ENCODE measurements at regions not wholly inside any gene's neighbourhood (a gene's known extent, or its start where the extent isn't known, plus 50 kb on each side); places are given as distances from the start of the nearest gene placed in this dataset.

DNA sequence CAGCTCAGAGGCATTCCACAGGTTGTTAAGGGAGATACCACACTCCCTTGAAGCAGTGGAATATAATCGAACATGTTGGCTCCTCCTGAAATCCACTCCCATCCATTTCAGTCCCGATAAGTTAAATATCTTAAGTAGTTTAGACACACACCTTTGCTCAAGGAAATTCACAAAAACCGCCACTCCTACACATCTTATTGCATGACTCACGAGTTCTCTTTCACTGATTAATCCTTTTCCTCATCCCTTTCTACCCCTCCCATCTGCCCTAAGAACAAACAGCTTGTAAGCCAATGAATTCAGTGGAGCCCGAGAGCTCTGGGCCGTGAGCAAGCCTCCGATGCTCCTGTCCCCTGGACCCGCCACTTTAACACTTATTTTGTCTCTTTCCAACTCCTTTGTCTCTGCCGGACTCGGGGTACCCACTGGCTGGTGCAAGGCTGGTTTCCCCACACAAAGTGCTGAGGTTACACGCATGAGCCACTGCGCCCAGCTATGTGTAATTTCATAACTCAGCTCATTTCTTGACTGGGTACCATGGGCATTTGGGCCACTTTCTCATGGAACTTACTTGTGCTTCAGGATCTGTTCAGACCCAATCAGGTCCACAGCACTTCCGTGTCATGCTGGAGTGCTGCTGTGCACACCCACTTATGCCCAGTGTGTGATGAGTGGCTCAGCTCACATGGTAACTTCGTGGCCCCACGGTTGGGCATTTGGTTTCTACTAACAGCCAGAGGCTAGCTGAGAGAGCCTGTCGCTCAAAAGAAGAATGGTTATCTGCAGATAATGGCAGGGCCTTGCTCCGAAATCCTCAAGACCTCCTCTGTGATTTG lies 171.8 kb upstream of the ALG10B start:
- Mint-ChIP-seq H3K4me1 (ENCODE audit: unreplicated experiment) (no peaks in the 10 kb centered on the region), H3K27me3 (no peaks in the 10 kb centered on the region), H3K9me3 (peaks cover 10% of the 10 kb centered on the region), H3K36me3 (no peaks in the 10 kb centered on the region), H3K4me3 (no peak overlapping the region), H3K27ac (no peak overlapping the region)
- DNase-seq (ENCODE audit: extremely low spot score, unreplicated experiment), result no peak
- TF ChIP-seq, protein P1, sequence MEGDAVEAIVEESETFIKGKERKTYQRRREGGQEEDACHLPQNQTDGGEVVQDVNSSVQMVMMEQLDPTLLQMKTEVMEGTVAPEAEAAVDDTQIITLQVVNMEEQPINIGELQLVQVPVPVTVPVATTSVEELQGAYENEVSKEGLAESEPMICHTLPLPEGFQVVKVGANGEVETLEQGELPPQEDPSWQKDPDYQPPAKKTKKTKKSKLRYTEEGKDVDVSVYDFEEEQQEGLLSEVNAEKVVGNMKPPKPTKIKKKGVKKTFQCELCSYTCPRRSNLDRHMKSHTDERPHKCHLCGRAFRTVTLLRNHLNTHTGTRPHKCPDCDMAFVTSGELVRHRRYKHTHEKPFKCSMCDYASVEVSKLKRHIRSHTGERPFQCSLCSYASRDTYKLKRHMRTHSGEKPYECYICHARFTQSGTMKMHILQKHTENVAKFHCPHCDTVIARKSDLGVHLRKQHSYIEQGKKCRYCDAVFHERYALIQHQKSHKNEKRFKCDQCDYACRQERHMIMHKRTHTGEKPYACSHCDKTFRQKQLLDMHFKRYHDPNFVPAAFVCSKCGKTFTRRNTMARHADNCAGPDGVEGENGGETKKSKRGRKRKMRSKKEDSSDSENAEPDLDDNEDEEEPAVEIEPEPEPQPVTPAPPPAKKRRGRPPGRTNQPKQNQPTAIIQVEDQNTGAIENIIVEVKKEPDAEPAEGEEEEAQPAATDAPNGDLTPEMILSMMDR (conservative IDR thresholded peaks at IDR 0.05), result no peak

DNA sequence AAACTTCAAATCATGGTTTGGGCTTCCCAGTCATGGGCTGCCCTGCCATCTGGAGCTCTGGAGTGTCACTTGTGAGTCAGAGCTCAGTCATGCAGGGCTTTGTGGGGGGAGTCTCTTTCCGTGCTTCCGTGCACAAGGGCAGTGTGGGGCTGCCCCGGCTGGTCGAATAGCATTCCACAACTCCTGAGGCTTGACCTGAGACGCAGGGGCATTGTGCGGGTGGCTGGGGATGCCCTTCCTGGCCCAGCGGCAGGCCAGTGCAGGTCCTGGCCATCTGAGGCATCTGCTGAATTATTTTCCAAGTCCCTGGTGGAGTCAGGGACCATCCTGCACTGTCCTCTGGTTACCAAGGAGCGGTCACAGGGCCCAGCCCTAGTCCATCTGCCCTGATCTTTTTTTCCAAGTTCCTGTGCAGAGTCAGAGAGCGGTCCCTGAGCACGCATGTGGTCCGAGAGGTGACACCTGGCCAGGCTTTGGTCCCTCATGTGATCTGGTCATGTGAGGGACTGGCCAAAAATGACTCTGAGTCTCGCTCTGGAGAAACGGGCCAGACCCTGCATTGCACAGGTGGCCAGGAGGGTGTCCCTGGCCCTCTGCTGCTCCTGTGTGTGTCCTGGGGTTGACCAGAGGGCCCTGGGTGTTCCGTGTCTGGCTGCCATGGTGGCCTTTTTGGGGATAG lies 167.0 kb upstream of the ALG10B start:
- H3K4me1 Mint-ChIP-seq (ENCODE audit: unreplicated experiment), result no peaks in the 10 kb centered on the region
- no peaks in the 10 kb centered on the region for H3K36me3 Mint-ChIP-seq
- no peaks in the 10 kb centered on the region for H3K27me3 Mint-ChIP-seq
- TF ChIP-seq, protein P1 (conservative IDR thresholded peaks at IDR 0.05), result no peak
- no peak overlapping the region for H3K4me3 Mint-ChIP-seq
- DNase-seq (ENCODE audit: extremely low spot score, unreplicated experiment), result no peak
- H3K9me3 Mint-ChIP-seq, result peaks cover 14% of the 10 kb centered on the region
- no peak overlapping the region for H3K27ac Mint-ChIP-seq

DNA sequence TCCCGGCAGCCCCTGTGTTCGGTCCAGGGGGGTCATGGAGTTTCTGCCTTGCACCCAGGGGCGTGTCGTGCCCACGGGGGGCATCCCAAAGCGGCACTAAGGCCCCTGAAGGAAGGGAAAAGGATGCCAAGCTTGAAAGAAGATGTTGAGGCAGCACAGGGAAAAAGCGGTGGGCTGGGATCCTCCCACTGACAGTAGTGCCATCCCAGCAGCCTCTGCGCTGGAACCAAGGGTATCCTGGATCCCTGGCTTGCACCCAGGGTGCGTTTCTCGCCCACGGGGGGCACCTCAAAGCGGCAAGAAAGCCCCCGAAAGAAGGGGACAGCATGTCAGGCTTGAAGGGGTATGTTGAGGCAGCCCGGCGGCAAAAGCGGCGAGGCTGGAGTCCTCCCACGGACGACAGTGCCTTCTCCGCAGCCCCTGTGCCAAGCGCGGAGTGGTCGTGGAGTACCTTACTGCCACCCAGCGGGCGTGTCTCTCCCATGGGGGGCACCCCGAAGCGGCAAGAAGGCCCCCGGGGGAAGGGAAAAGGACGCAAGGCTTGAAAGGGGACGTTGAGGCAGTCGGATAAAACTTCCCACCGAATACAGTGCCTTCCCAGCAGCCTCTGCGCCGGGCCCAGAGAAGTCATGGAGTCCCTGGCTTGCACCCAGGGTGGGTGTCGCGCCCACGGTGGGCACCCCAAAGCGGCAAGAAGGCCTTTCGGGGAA lies 164.4 kb upstream of the ALG10B start:
- TF ChIP-seq, protein P1 (conservative IDR thresholded peaks at IDR 0.05), result no peak
- no peaks in the 10 kb centered on the region for H3K36me3 Mint-ChIP-seq
- peaks cover 14% of the 10 kb centered on the region for H3K9me3 Mint-ChIP-seq
- no peak for DNase-seq (ENCODE audit: extremely low spot score, unreplicated experiment)
- H3K4me3 Mint-ChIP-seq, result no peak overlapping the region
- no peak overlapping the region for H3K27ac Mint-ChIP-seq
- H3K4me1 Mint-ChIP-seq (ENCODE audit: unreplicated experiment), result no peaks in the 10 kb centered on the region
- H3K27me3 Mint-ChIP-seq, result no peaks in the 10 kb centered on the region

DNA sequence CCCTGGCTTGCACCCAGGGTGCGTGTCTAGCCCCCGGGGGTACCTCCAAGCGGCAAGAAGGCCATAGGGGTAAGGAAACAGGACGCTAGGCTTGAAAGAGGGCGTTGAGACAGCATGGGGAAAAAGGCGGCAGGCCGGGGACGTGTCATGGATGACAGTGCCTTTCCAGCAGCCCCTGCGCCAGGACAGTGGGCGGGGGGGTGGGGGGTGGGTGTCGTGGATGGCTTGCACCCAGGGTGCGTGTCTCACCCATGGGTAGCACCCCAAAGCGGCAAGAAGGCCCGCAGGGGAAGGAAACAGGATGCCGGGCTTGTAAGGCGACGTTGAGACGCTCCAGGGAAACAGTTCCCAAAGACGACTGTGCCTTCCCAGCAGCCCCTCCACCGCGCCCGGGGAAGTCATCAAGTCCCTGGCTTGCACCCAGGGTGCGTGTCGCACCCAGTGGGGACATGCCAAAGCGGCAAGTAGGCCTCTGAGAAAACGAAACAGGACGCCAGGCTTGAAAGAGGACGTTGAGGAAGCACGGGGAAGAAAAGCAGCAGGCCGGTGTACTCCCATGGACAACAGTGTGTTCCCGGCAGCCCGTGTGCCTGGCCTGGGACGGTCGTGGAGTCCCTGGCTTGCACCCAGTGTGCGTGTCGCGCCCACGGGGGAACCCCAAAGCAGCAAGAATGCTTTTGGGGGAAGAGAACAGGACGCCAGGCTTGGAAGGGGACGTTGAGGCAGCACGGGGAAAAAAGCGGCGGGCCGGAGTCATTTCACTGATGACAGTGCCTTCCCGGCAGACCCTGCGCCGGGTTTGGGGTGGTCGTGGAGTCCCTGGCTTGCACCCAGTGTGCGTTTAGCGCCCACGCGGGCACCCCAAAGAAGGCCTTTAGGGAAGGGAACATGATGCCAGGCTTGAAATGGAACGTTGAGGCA lies 163.5 kb upstream of the ALG10B start:
- Mint-ChIP-seq H3K4me1 (ENCODE audit: unreplicated experiment) (no peaks in the 10 kb centered on the region), H3K9me3 (peaks cover 14% of the 10 kb centered on the region), H3K36me3 (no peaks in the 10 kb centered on the region), H3K27ac (no peak overlapping the region), H3K27me3 (no peaks in the 10 kb centered on the region), H3K4me3 (no peak overlapping the region)
- no peak for DNase-seq (ENCODE audit: extremely low spot score, unreplicated experiment)
- TF ChIP-seq, protein P1 (conservative IDR thresholded peaks at IDR 0.05), result no peak

DNA sequence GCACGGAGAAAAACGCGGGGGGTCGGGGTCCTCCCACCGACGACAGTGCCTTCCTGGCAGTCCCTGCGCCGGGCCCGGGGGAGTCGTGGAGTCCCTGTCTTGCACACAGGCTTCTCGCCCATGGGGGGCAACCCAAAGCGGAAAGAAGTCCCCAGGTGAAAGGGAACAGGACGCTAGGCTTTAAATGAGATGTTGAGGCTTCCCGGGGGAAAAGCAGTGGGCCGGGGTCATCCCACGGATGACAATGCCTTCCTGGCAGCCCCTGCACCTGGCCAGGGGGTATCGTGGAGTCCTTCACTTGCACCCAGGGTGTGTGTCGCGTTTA lies 162.9 kb upstream of the ALG10B start:
- peaks cover 9% of the 10 kb centered on the region for H3K9me3 Mint-ChIP-seq
- TF ChIP-seq, protein P1 (conservative IDR thresholded peaks at IDR 0.05), result no peak

More for the DNA sequence above, 162.9 kb upstream of the ALG10B start:
- Mint-ChIP-seq H3K27ac (no peak overlapping the region), H3K4me3 (no peak overlapping the region), H3K27me3 (no peaks in the 10 kb centered on the region), H3K36me3 (no peaks in the 10 kb centered on the region), H3K4me1 (ENCODE audit: unreplicated experiment) (no peaks in the 10 kb centered on the region)
- DNase-seq (ENCODE audit: extremely low spot score, unreplicated experiment), result no peak

Measured in type B pancreatic cell (in vitro differentiated cells).